ACC112 (cell line): ENCODE measurements at regions not wholly inside any gene's neighbourhood (a gene's known extent, or its start where the extent isn't known, plus 50 kb on each side); places are given as distances from the start of the nearest gene placed in this dataset.

ENCODE experiments used
- H2AFZ ChIP-seq: fragments of 200-600 bp; sonication (generic); one replicate; pipeline ENCODE4 v1.6.0; 2017; ENCODE audit warnings: antibody characterized with exemption, low read length; ENCODE audit not compliant: unreplicated experiment
- H3K27ac ChIP-seq: fragments of 200-600 bp; sonication (generic); 2 replicates; pipeline ENCODE4 v1.5.1; 2014; ENCODE audit warnings: low read depth, mild to moderate bottlenecking, antibody characterized with exemption, low read length, moderate library complexity
- H3K27me3 ChIP-seq: fragments of 200-600 bp; sonication (generic); 2 replicates; pipeline ENCODE4 v1.6.1; 2014; ENCODE audit warnings: mild to moderate bottlenecking, antibody characterized with exemption, low read length, moderate library complexity, mixed read lengths; ENCODE audit not compliant: insufficient read depth
- H3K36me3 ChIP-seq: fragments of 200-600 bp; sonication (generic); 2 replicates; pipeline ENCODE4 v1.6.1; 2016; ENCODE audit warnings: mild to moderate bottlenecking, antibody characterized with exemption, low read length, moderate library complexity, mixed read lengths; ENCODE audit not compliant: insufficient read depth
- H3K4me1 ChIP-seq: fragments of 200-600 bp; sonication (generic); one replicate; pipeline ENCODE4 v1.6.1; 2016; ENCODE audit warnings: low read length, mixed read lengths; ENCODE audit not compliant: insufficient read depth, unreplicated experiment, control insufficient read depth
- H3K4me3 ChIP-seq: fragments of 200-600 bp; sonication (generic); 2 replicates; pipeline ENCODE4 v1.5.1; 2014; ENCODE audit warnings: mild to moderate bottlenecking, low read depth, low read length
- H3K79me2 ChIP-seq: fragments of 200-600 bp; sonication (generic); one replicate; pipeline ENCODE4 v1.6.0; 2016; ENCODE audit warnings: low read length; ENCODE audit not compliant: control insufficient read depth, unreplicated experiment, insufficient read depth

GRCh38 chr15:47445723-47446392 lies 271.4 kb upstream of the SEMA6D start:
- H3K27me3 ChIP-seq = no peaks in the 10 kb centered on the region
- no peaks in the 10 kb centered on the region for H3K36me3 ChIP-seq
- H3K4me1 ChIP-seq = no peaks in the 10 kb centered on the region
- H3K4me3 ChIP-seq = no peak overlapping the region
- H3K27ac ChIP-seq = no peak overlapping the region
- no peaks in the 10 kb centered on the region for H3K79me2 ChIP-seq
- H2AFZ ChIP-seq = no peak overlapping the region

- Histone ChIP-seq H3K4me3 (no peak overlapping the region), H3K4me1 (peaks cover 10% of the 10 kb centered on the region), H2AFZ (no peak overlapping the region), H3K36me3 (no peaks in the 10 kb centered on the region), H3K27me3 (no peaks in the 10 kb centered on the region), H3K27ac (peak overlapping the region; percentile 40; the same call in 1 of the 2 replicates), H3K79me2 (no peaks in the 10 kb centered on the region)
Measured at GRCh38 chr15:47460795-47461573, 256.3 kb upstream of the SEMA6D start.

GRCh38 chr15:47461652-47462141 lies 255.6 kb upstream of the SEMA6D start:
- H2AFZ ChIP-seq = no peak overlapping the region

GRCh38 chr15:47466357-47466756 lies 250.9 kb upstream of the SEMA6D start:
- H3K4me3 ChIP-seq = peak overlapping the region; percentile 6; the same call in 1 of the 2 replicates
- H3K27me3 ChIP-seq = no peaks in the 10 kb centered on the region
- H3K79me2 ChIP-seq = no peaks in the 10 kb centered on the region
- peaks cover 24% of the 10 kb centered on the region for H3K4me1 ChIP-seq
- H2AFZ ChIP-seq = no peak overlapping the region
- H3K27ac ChIP-seq = peak overlapping the region; percentile 78
- H3K36me3 ChIP-seq = no peaks in the 10 kb centered on the region

More at GRCh38 chr15:47461652-47462141, 255.6 kb upstream of the SEMA6D start:
- no peak overlapping the region for H3K4me3 ChIP-seq
- H3K4me1 ChIP-seq = peaks cover 16% of the 10 kb centered on the region
- no peaks in the 10 kb centered on the region for H3K36me3 ChIP-seq
- peak overlapping the region; percentile 72 for H3K27ac ChIP-seq
- H3K79me2 ChIP-seq = no peaks in the 10 kb centered on the region
- H3K27me3 ChIP-seq = no peaks in the 10 kb centered on the region

- H3K4me3 ChIP-seq = no peak overlapping the region
- H3K4me1 ChIP-seq = peaks cover 15% of the 10 kb centered on the region
- H2AFZ ChIP-seq = peak overlapping the region; percentile 0
- no peaks in the 10 kb centered on the region for H3K79me2 ChIP-seq
- H3K36me3 ChIP-seq = no peaks in the 10 kb centered on the region
- H3K27ac ChIP-seq = peak overlapping the region; percentile 55; the same call in 1 of the 2 replicates
- H3K27me3 ChIP-seq = no peaks in the 10 kb centered on the region
Measured at GRCh38 chr15:47470983-47471382, 246.3 kb upstream of the SEMA6D start.

GRCh38 chr15:47473106-47473725 lies 244.1 kb upstream of the SEMA6D start:
- no peak overlapping the region for H3K27ac ChIP-seq
- H3K79me2 ChIP-seq = no peaks in the 10 kb centered on the region
- H3K4me1 ChIP-seq = peaks cover 4% of the 10 kb centered on the region
- H3K4me3 ChIP-seq = no peak overlapping the region
- H3K27me3 ChIP-seq = no peaks in the 10 kb centered on the region
- no peak overlapping the region for H2AFZ ChIP-seq
- no peaks in the 10 kb centered on the region for H3K36me3 ChIP-seq

- Histone ChIP-seq H3K4me3 (no peak overlapping the region), H3K36me3 (no peaks in the 10 kb centered on the region), H3K4me1 (peaks cover 4% of the 10 kb centered on the region), H3K79me2 (no peaks in the 10 kb centered on the region), H3K27me3 (no peaks in the 10 kb centered on the region), H3K27ac (no peak overlapping the region), H2AFZ (no peak overlapping the region)
Measured at GRCh38 chr15:47473832-47474231, 243.5 kb upstream of the SEMA6D start.

- Histone ChIP-seq H3K27ac (no peak overlapping the region), H3K79me2 (no peaks in the 10 kb centered on the region), H3K36me3 (no peaks in the 10 kb centered on the region), H3K4me3 (no peak overlapping the region), H2AFZ (no peak overlapping the region), H3K27me3 (no peaks in the 10 kb centered on the region), H3K4me1 (peaks cover 4% of the 10 kb centered on the region)
Measured at GRCh38 chr15:47475336-47475735, 242.0 kb upstream of the SEMA6D start.

- Histone ChIP-seq H3K27ac (no peak overlapping the region), H3K4me1 (peaks cover 4% of the 10 kb centered on the region), H3K4me3 (no peak overlapping the region), H3K79me2 (no peaks in the 10 kb centered on the region), H3K36me3 (no peaks in the 10 kb centered on the region), H2AFZ (no peak overlapping the region), H3K27me3 (no peaks in the 10 kb centered on the region)
Measured at GRCh38 chr15:47477341-47477740, 240.0 kb upstream of the SEMA6D start.

GRCh38 chr15:47484059-47484458 lies 233.2 kb upstream of the SEMA6D start:
- H3K36me3 ChIP-seq = no peaks in the 10 kb centered on the region
- no peaks in the 10 kb centered on the region for H3K27me3 ChIP-seq
- no peak overlapping the region for H2AFZ ChIP-seq
- H3K4me1 ChIP-seq = no peaks in the 10 kb centered on the region
- H3K79me2 ChIP-seq = no peaks in the 10 kb centered on the region
- no peak overlapping the region for H3K27ac ChIP-seq
- H3K4me3 ChIP-seq = no peak overlapping the region
